CD4-positive, alpha-beta T cell treated with Interleukin-21 for 1 hour (primary cell): ENCODE measurements at regions not wholly inside any gene's neighbourhood (a gene's known extent, or its start where the extent isn't known, plus 50 kb on each side); places are given as distances from the start of the nearest gene placed in this dataset.
"Not testable (repeated sequence)": the region's sequence is repeated elsewhere in the genome, so short reads cannot be mapped to it uniquely, and the experiment has no call there.

ENCODE experiments used
- DNase-seq: peaks from one replicate; pipeline ENCODE4 v3.0.0-alpha.2; 2020

DNA sequence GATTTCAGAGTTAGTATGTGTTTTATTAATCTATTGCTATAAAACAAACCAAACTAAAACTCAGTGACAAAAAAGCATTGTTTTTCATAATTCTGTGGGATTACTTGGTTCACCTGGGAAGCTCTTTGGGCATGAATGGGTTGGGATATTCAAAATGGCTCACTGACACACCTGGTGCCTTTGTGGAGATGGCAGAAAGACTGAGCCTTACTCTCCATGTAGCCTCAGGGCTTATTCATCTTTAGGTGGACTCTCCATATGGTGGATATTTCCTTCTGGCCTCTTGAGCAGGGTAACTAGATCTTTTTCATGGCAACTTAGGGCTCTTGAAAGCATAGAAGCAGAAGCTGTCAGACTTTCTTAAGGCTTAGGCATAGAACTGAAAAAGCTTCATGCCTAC is 1102.8 kb upstream of the SEL1L start:
- no peak for DNase-seq

DNA sequence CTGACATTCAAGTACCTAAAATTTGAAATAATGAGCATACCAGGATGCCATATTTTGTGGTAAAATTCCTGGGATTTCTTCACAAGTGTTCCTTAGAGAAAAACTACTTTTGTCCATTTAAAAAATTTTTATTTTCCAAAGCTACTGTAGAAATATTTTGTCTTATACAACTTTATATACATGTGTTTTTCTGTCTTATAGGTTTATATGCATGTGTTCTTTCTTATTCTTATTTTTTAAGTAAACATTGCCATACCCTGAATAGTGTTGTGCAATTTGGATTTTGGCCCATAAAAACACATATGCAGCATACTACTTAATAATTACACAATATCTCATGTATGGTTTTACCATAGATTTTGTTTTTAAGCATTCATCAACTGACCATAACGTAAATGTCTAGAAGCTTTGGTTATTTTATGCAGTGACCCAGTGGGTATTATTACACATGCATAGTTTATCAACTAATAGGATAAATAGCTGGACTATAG is 1107.4 kb upstream of the SEL1L start:
- DNase-seq = no peak

DNA sequence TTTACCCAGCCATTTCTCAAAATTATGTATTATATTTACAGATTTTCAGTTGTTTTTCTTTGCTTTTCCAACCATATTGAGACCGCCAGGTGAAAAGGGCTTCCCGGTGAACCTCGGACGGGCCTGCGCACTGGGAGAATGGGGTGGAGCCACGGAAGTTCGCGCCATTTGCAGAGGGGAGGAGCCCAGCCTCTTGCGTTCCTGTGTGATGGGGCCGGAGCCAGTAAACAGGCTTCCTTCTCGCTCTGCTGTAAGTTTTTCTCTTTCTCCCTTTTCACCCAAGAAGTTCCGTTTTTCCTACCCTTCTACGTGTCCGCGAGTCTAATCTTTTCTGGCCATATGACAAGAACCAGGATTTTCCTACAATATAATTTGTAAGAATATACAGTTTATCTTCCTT is 1108.8 kb upstream of the SEL1L start:
- DNase-seq = no peak

DNA sequence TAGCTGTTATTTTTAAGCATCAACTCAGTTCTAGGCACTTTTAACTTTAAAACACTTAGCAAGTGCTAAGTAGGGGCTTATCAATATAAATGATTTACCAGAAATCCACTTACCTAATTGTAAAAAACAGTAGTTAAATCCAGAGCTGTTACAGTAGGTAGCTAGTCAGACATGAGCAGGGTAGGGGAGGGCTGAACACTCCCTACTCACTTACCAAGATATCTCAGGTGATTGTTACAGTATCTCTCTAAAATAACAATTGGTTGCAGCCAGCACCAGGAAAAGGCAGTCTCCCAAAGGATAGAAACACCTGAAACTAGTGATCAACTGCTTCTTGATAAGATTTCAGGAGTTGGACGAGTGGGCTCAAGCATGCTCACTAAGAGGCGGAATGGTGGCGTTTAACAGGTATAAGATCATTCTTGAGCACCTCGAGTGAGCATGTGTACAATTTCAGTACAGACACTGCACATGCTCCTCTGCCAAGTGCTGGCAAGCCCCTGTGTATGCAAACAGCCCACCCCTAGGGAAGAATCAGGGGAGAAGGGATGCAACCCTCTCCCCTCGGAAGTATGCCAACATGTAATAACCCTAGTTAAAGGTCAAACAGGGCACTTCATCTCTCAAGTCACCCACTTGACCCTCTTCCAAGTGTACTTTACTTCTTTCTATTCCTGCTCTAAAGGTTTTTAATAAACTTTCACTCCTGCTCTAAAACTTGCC is 1113.6 kb upstream of the SEL1L start:
- no peak for DNase-seq

DNA sequence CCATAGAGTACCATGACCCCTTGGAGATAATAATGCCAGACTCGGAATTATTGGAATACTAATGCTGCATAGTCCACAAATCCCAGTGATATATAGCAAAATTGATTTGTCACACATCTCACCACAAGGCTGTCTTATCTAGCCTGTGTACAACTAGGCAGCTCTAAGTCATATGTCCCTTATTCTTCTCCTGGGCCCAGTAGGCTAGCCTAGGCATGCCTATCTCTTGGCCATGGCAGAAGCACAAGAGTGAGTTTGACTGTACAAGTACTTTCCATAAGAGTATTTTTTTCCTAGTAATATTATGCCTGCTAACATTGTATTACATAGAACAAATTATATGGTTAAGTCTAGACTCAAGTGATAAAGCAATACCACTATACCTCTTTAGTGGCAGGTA is 1122.1 kb upstream of the SEL1L start:
- no peak for DNase-seq

DNA sequence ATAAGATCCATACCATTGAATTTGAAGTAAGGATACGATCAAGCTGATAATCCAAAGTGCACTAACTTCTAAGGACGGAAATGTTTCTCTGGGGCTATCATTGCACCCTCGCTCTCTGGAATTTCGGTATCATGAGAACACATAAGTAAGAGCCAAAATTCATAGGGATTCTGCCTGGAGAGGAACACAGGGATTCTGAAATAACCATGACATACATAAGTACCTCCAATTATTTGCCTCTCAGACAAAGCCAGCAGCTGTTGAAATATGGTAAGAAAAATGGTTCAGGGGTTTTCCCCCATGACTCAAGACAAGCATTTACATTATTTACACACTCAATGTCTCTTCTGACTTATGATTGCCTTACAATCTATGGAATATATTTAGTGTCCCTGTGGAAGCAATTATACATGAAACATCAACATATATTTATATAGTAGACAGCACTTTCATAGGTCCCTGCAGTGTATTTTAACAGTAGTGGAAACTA is 1123.6 kb upstream of the SEL1L start:
- DNase-seq = no peak

DNA sequence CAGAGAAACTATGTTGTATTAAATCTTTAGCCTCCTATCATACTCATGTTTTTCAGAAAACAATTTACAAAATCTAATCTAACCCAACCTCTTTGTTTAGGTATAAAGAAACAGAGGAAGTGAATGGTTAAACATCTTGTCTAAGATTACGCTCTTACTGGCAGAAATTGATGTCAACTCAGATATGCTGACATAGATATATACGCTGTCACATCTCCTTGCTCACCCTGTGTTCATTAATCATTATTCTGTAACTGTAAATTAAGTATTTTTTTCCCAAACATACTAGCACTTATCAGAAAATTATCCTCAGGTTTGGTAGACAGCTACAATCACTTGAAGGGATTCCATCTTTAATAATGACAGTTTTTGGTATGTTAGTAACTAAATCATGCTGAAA is 1127.6 kb upstream of the SEL1L start:
- no peak for DNase-seq

DNA sequence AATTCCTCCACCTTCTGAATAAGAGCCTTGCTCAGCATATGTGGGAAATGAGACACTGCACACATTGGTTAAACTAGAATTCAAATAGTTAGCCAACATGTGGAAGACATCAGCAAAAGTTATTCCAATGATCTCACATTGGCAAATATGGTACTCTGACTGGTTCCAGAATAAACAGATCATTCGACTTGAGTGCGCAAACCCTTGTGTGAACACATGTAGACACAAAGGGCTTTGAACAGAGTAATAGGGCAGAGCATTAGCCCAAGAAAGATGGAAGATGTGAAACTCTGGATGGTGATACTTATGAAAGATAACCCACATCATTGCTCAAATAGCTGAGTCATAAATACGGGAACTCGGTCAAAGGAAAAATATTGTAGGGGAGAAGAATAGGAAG is 1133.4 kb upstream of the SEL1L start:
- DNase-seq = no peak

DNA sequence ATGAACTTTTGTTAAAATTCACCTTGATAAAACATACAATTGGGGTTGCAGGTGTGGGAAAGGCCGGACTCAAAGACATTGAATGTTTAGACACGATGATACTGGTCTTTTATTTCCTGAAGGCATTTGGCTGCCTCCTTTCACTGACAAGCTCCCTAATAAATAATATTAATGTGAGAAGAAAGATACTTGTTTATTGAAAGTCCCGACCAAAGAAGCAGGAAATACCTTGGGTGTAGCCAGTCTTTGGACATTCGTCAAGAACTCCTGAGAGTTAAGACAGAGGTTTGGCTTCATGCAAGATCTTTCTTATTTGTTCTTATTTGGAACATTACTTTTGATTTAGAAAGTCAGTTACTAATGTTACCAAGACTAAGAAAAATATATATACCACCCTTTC is 1133.8 kb upstream of the SEL1L start:
- DNase-seq = no peak

DNA sequence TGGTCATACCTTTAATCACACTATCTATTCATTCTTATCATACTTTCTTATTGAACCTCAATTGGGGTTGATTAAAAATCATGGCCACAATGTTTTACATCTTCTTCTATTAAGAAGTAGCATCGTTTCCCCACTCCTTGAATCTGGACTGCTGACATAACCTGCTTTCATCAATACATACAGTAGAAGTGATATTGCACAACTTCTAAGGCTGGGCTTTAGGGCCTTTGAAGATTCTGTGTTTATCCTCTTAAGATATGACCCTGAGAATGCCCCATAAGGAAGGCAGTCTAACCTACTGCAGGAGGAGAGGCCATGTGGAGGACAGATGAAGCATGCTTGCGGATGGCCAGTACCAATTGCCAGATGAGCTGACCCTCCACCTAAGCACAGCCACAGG is 1142.8 kb upstream of the SEL1L start:
- no peak for DNase-seq

DNA sequence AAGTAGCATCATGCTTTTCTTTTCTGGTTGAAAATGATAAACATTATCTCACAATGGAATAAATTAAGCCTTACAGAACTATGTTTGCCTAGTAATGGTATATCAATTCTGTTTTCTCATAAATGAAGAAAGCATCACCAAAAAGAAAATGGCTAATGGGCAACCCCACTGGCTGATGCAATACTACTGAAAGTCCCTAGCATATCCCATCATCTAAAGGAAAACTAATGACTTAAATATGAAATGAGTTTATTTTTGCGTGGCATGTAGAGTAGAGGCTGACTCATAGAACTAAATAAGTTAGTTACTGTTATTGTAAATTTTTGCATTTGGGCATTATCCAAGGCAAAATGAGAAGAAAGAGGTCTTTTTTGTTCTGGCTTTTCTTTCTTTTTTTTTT is 1156.3 kb upstream of the SEL1L start:
- DNase-seq = no peak

DNA sequence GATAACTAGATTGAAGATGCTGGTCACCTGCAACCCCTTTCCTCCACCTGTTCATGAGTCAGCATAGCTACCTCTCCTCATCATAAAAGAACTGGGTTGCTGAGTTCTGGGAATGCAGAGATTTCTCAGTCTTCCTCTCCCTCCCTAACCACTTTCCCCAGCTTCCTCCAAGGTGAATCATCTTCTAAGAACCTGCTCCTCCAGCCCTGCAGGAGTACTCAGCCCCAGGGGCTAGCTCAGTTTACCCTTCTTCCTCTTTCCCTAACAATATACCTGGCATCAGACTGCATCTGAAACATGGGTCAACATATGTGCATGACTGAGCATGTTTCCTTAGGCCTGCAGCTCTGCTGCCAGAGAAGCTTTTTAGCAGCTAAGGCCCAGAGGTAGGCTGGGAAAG is 1157.5 kb upstream of the SEL1L start:
- not testable (repeated sequence) for DNase-seq

DNA sequence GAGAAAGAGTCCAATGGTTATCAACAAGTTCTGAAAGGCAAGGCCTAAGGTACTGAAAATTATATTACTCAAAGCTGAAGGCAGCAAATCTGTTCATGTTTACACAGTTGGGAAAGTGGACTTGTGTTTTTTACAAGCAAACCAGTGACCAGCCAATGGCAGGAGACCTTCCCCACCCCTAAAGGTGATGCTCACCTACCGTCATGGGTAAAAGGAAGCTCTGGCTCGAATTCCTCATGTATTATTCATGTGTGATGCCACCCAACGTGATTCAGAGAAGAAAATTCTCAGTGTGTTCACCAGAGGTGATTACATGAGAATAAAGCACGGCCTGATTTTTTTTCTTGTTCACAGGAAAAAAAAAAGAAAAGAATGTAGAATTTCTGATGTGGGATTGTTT is 1161.2 kb upstream of the SEL1L start:
- DNase-seq = no peak

DNA sequence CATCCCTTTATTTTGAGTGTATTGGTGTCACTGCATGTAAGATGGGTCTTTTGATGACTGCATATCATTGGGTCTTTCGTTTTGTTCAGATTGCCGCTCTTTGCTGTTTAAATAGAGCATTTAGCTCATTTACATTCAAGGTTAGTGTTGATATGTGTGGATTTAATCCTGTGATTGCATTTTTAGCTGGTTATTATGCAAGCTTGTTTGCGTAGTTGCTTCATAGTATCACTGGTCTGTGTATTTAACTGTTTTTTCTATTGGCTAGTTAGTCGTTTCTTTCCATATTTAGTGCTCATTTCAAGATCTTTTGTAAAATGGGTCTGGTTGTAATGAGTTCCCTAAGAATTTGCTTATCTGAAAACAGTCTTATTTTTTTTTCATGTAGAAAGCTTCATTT is 1170.6 kb upstream of the SEL1L start:
- DNase-seq = no peak

DNA sequence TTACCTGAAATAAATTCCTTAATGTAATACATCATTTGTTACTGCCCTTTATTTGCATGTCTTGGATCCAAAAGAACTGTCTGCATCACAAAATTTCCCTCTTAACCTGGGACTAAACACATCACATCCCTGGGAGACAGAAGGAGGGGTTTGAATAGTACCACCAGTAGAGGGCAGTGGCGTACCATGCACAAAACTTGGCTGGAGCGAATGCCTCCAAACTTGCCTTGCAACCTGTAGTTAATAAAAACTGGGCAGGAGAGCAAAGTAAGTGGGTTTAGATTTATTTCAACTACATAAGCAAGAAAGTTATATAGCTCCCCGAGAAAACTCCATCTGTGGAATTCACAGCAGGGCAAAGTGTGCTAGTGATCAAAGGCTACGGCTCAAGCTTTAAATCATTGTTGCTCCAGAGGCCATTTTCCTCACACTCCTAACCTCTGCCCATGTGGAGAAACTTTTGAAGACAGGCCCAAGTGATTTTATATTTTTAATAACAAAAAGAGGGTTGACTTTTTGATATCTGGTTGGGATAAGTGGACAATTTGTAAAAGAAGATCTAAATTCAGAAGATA is 1176.7 kb upstream of the SEL1L start:
- DNase-seq = no peak

DNA sequence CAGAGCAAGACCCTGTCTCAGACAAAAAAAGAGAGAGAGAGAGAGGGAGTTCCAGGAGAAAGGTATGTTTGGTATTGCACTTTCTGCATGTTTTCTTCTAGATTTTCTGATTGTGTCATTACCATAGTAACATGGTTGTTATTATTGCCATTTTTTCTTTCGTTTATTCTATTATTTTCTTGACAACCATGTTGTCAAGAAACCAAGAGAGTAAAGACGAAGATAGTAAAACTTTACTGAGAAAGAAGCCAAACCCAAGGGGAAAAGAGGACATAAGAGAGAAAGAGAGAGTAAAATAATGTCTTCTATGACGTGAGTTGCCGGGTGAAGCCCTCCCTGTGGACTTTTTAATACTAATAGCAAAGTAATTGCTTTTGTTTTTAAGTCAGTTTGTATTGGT is 1186.0 kb upstream of the SEL1L start:
- DNase-seq = no peak

DNA sequence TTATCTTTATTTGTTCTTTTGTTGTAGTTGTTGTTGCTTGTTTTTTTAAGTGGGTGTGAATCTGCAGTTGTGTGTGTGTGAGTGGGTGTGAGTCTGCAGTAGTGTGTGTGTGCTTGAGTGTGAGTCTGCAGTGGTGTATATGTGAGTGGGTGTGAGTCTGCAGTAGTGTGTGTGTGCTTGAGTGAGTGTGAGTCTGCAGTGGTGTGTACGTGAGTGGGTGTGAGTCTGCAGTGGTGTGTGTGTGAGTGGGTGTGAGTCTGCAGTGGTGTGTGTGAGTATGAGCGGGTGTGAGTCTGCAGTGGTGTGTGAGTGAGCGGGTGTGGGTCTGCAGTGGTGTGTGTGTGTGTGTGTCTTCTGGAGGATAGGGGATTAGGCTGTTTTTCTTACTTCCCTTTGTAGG is 1186.8 kb upstream of the SEL1L start:
- DNase-seq = no peak

DNA sequence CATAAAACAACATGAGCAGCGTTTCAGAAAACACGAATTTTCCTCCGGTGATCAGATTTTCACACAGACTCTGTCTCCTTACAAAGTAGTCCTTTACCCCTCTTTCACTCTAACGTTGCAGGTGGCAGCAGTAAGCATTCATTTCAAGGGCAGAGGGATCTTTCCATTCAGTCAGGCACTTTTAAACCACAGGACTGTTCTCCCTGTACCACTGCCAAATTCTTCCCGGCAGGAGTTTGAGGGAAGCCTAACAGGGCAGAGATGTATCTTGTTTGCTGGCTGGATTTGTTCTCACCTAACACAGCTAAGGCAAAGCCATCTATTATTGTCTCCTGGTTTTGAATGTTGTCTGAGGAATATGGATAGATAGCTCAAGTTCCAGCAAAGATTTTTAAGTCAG is 1187.3 kb upstream of the SEL1L start:
- DNase-seq = no peak

DNA sequence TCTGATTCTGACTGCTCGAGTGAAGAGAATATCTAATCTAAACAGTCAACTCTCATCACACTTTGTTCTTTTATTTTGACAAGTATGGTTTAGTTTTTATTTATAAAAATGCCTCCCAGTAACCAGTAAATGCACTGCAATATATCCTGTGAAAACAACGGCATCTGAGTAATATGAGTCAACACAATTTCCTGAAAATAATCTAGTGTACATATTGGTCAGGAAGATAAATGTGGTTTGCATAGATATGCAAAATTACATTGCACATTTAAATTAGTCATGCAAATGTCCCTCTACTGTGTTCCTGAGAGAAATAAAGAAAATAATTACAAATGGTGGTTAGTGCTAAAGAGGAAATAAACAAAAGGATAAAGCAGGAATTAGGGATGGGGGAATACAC is 1190.7 kb upstream of the SEL1L start:
- no peak for DNase-seq

DNA sequence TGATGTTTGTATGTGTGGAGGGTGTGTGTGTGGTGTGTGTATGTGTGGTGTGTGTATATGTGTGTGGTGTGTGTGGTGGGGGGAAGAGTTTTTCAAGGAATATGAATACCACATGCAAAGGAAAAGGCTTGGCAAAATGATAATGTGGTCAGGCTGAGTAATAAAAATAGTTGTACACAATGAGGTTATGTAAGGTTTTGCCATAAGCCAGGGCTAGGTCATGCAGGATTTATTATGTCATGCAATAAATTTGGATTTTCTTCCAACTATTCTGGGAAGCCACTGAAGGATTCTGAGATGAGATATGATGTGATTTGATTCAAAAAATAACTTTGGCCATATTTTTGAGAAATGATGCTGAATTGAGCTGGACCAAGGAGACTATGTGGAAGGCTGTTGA is 1191.6 kb upstream of the SEL1L start:
- no peak for DNase-seq

DNA sequence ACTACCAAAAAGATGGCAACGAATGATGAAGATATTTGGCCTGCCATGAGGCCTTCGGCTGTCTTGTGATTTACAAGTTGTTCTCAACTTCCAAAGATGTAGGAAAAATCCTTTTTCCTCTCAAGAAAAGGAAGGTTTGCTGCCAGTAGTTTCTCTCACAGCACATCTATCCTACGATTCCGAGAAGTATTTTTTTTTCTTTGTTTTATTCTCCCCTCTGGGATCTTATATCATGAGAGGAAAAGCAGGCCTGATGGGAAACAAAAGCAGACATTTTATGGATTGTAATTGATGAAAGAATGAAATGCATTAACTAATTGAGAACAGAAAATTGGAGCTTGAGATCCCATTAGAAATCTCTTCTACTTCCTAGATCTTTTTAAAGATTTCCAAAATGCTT is 1197.9 kb upstream of the SEL1L start:
- DNase-seq = no peak

DNA sequence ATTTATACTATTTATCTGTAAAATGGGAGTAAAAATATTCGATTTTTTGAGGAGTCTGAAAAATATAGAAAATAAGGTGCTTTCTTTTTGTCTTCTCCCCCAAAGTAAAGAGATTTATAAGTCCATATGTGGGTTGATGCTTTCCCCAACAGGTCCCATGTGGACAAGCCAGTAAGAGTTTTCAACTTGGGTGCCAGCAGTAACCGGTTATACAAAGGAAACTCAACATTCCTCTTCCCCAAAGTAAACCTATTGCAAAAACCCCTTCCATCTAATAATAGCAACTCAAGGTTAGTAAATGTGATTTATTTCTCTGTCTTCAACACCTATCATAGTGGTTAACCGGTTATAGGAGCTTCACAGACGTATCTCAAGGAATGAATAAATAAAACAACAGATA is 1206.9 kb upstream of the SEL1L start:
- no peak for DNase-seq

DNA sequence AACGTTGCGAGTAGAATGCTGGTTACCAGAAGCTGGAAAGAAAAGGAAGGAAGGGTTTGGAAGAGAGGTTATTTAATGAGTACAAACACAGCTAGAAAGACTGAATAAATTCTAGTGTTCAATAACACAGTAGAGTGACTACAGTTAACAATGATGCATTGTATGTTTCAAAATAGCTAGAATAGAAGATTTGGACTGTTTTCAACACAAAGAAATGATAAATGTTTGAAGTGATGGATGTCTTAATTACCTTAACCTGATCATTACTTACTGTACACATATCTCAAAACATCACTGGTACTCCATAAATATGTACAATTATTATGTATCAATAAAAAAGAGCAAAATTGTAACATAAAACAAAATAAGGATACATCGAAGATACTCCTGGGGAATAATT is 1221.8 kb upstream of the SEL1L start:
- DNase-seq = no peak

DNA sequence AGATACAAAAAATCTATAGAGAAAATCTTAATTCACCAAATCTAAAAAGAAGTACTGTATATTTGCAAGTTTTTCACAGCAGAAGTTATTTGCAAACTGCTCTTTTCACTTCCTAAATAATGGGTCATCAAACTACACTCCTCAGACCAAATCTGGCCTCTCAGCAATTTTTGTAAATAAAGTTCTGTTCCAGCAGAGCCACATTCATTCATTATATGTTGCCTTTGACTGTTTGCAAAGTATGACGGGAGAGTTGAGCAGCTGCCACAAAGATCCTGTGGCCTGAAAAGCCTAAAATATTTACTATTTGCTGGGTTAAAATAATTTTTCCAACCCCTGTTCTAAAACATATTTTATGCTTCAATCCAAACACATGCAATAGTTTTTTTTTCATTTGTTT is 1222.3 kb upstream of the SEL1L start:
- no peak for DNase-seq

DNA sequence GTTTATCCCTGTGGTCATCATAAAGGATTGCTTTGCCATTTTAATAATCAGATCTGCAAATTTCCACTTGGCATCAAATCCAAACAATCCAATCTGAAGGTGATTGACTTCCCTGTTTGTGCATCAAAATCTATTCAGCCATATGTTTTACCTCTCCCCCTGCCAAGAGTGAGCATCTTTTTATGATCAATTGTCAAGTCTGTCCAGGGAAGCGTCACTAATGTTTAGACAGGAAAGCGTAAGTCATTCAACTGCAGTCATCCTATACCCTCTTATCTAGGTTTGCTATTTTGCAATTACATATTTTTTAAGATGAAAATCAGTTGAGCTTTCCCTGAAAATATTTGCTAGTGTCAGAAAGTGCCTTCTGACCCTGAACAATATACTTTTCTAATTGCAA is 1224.1 kb upstream of the SEL1L start:
- no peak for DNase-seq
